BJ (cell line): ENCODE measurements at regions not wholly inside any gene's neighbourhood (a gene's known extent, or its start where the extent isn't known, plus 50 kb on each side); places are given as distances from the start of the nearest gene placed in this dataset.

Experiments
- CTCF ChIA-PET: fragments of 350-600 bp; formaldehyde crosslinking; extraction: SDS; loops from one replicate; lab custom pipeline; 2021; ENCODE audit warnings: antibody characterized with exemption, inconsistent platforms; lab: Yijun Ruan, JAX
- POLR2A ChIA-PET: fragments of 300-600 bp; sonication (Branson Sonifier 250); formaldehyde crosslinking; extraction: SDS; loops from one replicate; lab custom pipeline; 2021; ENCODE audit warnings: antibody characterized with exemption; lab: Charles Lee
- DNase-seq: peaks from one replicate; pipeline ENCODE4 v3.0.0-alpha.2; 2011; ENCODE audit warnings: low read depth
- H3K27me3 ChIP-seq: 2 replicates; pipeline ENCODE4 v1.6.0; 2011; ENCODE audit warnings: low read length; ENCODE audit not compliant: control insufficient read depth, insufficient read depth
- H3K36me3 ChIP-seq: 2 replicates; pipeline ENCODE4 v1.5.1; 2011; ENCODE audit warnings: low read length; ENCODE audit not compliant: control insufficient read depth, insufficient read depth
- H3K4me3 ChIP-seq: 2 replicates; pipeline ENCODE4 v1.5.1; 2011; ENCODE audit warnings: low read depth, mild to moderate bottlenecking, control low read depth, low read length
- TF ChIP-seq, protein P1 (sequence below): IDR thresholded peaks from 2 replicates; pipeline ENCODE4 v1.5.1; 2011; ENCODE audit warnings: low read depth, mild to moderate bottlenecking, control low read depth, inconsistent platforms, low read length, moderate library complexity; ENCODE audit not compliant: insufficient read depth

- CTCF ChIA-PET: no interaction called here
- POLR2A ChIA-PET: no interaction called here
- Histone ChIP-seq H3K27me3 (no peaks in the 10 kb centered on the region), H3K36me3 (no peaks in the 10 kb centered on the region), H3K4me3 (no peak overlapping the region)
- DNase-seq: no peak
- TF ChIP-seq, protein P1, sequence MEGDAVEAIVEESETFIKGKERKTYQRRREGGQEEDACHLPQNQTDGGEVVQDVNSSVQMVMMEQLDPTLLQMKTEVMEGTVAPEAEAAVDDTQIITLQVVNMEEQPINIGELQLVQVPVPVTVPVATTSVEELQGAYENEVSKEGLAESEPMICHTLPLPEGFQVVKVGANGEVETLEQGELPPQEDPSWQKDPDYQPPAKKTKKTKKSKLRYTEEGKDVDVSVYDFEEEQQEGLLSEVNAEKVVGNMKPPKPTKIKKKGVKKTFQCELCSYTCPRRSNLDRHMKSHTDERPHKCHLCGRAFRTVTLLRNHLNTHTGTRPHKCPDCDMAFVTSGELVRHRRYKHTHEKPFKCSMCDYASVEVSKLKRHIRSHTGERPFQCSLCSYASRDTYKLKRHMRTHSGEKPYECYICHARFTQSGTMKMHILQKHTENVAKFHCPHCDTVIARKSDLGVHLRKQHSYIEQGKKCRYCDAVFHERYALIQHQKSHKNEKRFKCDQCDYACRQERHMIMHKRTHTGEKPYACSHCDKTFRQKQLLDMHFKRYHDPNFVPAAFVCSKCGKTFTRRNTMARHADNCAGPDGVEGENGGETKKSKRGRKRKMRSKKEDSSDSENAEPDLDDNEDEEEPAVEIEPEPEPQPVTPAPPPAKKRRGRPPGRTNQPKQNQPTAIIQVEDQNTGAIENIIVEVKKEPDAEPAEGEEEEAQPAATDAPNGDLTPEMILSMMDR: no peak
Measured at GRCh38 chr2:14756122-14756541, 123.6 kb downstream of the LRATD1 start.

DNA sequence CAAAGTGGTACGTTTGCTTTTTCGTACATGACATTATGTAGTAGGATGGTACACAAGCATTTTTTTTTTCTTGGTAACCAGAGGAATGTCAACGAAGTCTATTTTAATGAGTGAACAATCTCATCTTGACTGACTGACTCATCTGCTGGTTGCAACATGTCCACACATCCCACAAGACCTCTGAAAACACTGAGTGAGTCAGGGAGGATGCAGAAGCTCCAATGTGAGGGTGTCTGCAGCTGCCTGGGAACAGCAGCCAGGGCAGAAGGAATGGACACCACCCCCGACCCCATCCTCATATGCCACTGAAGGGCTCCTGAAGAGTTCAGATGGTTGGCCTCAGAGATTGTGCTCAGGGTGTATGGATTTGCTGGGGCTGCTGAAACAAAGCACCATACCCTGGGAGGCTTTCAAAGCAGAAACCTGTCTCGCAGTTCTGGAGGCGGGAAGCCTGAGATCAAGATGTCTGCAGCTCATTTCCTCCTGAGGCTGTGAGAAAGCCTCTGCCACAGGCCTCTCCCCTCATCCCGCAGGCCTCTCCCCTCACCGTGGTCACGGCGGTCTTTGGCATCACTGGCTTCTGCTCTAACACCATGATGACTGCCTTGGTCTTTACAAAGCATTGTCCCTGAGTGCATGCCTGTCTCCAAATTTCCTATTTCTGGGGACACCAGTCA, 124.6 kb downstream of the LRATD1 start:
- TF ChIP-seq, protein P1: no peak
- ChIA-PET CTCF (no interaction called here), POLR2A (no interaction called here)
- H3K27me3 ChIP-seq: no peaks in the 10 kb centered on the region
- H3K36me3 ChIP-seq: no peaks in the 10 kb centered on the region
- peak; percentile 48 for DNase-seq
- no peak overlapping the region for H3K4me3 ChIP-seq

GRCh38 chr2:14759082-14759481, 126.6 kb downstream of the LRATD1 start:
- no peaks in the 10 kb centered on the region for H3K27me3 ChIP-seq
- no peaks in the 10 kb centered on the region for H3K36me3 ChIP-seq
- no peak for DNase-seq
- no peak overlapping the region for H3K4me3 ChIP-seq
- POLR2A ChIA-PET: no interaction called here
- CTCF ChIA-PET: interaction anchor here (0.6 kb wide), 1 partner anchor 278 kb away, joined by 3 read pairs; no protein-coding TSS in a partner anchor
- TF ChIP-seq, protein P1: no peak

DNA sequence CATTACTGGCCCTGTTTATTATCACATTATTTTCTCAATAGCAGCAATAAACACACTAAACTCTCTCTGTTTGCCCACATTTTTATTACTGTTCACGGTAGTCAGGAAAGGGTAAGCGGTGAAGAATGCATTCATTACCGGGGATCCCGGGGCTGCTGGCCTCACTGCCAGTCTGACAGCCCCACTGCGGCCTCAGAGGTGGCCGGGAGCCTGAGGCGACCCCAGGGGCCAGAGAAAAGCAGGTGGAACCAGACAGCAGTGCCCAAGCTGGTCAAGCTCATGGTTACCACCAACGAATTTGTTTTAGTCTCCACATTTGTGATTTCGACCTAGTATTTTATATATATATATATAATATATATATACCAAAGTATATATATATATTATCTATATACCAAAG, 127.7 kb downstream of the LRATD1 start:
- TF ChIP-seq, protein P1: no peak
- CTCF ChIA-PET: no interaction called here
- POLR2A ChIA-PET: no interaction called here
- Histone ChIP-seq H3K36me3 (no peaks in the 10 kb centered on the region), H3K4me3 (no peak overlapping the region), H3K27me3 (no peaks in the 10 kb centered on the region)
- no peak for DNase-seq

- TF ChIP-seq, protein P1: no peak
- no peaks in the 10 kb centered on the region for H3K27me3 ChIP-seq
- POLR2A ChIA-PET: no interaction called here
- no peak overlapping the region for H3K4me3 ChIP-seq
- CTCF ChIA-PET: no interaction called here
- H3K36me3 ChIP-seq: no peaks in the 10 kb centered on the region
- no peak for DNase-seq
Measured at GRCh38 chr2:14761118-14761517, 128.6 kb downstream of the LRATD1 start.
